ENCODE measurements at regions not wholly inside any gene's neighbourhood (a gene's known extent, or its start where the extent isn't known, plus 50 kb on each side); places are given as distances from the start of the nearest gene placed in this dataset.

- TF ChIP-seq CTCF (IDR thresholded peaks at IDR 0.05) (no peak), POLR2A (IDR thresholded peaks at IDR 0.05) (no peak)
- intact Hi-C loops (cut with DNase I): no loop called here
- peak in 1 of 4 donors; percentile 41 for ATAC-seq
- peaks cover 0 to 5% (median 0%) of the 10 kb centered on the region in 12 donors for H3K9me3 ChIP-seq
- H3K4me1 ChIP-seq: peaks cover 0 to 8% (median 0%) of the 10 kb centered on the region in 12 donors
- no peaks in the 10 kb centered on the region for H3K36me3 ChIP-seq
- 43 to 55% (median 44%) methylated on average over 3 of the region's 3 CpGs for WGBS, 4 donors
- H3K4me3 ChIP-seq: no peak overlapping the region
- no peak for DNase-seq
- no peaks in the 10 kb centered on the region for H3K27me3 ChIP-seq
- H3K27ac ChIP-seq: no peak overlapping the region
Measured at GRCh38 chr21:35448876-35449599, 399.9 kb upstream of the RUNX1 start.

GRCh38 chr21:35444391-35444790, 395.3 kb upstream of the RUNX1 start:
- H3K4me3 ChIP-seq: no peak overlapping the region
- peaks cover 0 to 5% (median 0%) of the 10 kb centered on the region in 9 donors for H3K27me3 ChIP-seq
- no peak for TF ChIP-seq CTCF (IDR thresholded peaks at IDR 0.05)
- TF ChIP-seq POLR2A (IDR thresholded peaks at IDR 0.05): no peak
- H3K4me1 ChIP-seq: peaks cover 0 to 8% (median 0%) of the 10 kb centered on the region in 12 donors
- H3K9me3 ChIP-seq: no peaks in the 10 kb centered on the region
- intact Hi-C loops (cut with DNase I): no loop called here
- DNase-seq (no peak), ATAC-seq (no peak)
- H3K36me3 ChIP-seq: no peaks in the 10 kb centered on the region
- 83 to 88% (median 85%) methylated on average over 1 of the region's 1 CpG for WGBS, 4 donors
- no peak overlapping the region for H3K27ac ChIP-seq

- DNase-seq: no peak
- WGBS, 4 donors: 92 to 96% (median 94%) methylated on average over 4 of the region's 4 CpGs
- ATAC-seq: no peak
- Histone ChIP-seq H3K4me1 (peaks cover 0 to 12% (median 0%) of the 10 kb centered on the region in 12 donors), H3K27ac (no peak overlapping the region), H3K9me3 (no peaks in the 10 kb centered on the region), H3K36me3 (no peaks in the 10 kb centered on the region), H3K4me3 (no peak overlapping the region), H3K27me3 (peaks cover 0 to 5% (median 0%) of the 10 kb centered on the region in 9 donors)
- intact Hi-C loops (cut with DNase I): no loop called here
- no peak for TF ChIP-seq POLR2A (IDR thresholded peaks at IDR 0.05)
- TF ChIP-seq CTCF (IDR thresholded peaks at IDR 0.05): no peak
Measured at GRCh38 chr21:35441868-35442582, 392.9 kb upstream of the RUNX1 start.

GRCh38 chr21:35438643-35439404, 389.7 kb upstream of the RUNX1 start:
- Histone ChIP-seq H3K27ac (no peak overlapping the region), H3K4me1 (peaks cover 0 to 12% (median 0%) of the 10 kb centered on the region in 12 donors), H3K36me3 (no peaks in the 10 kb centered on the region), H3K4me3 (no peak overlapping the region), H3K27me3 (peaks cover 0 to 8% (median 0%) of the 10 kb centered on the region in 9 donors), H3K9me3 (peaks cover 0 to 16% (median 4%) of the 10 kb centered on the region in 12 donors)
- DNase-seq (no peak), ATAC-seq (peak in 3 of 4 donors; percentile 7 to 47 (median 38))
- intact Hi-C loops (cut with DNase I): no loop called here
- TF ChIP-seq CTCF (IDR thresholded peaks at IDR 0.05) (no peak), POLR2A (IDR thresholded peaks at IDR 0.05) (no peak)
- 27 to 39% (median 28%) methylated on average over 6 of the region's 6 CpGs for WGBS, 4 donors

Measured in heart left ventricle (tissue), 16 donors.